ENCODE measurements at regions not wholly inside any gene's neighbourhood (a gene's known extent, or its start where the extent isn't known, plus 50 kb on each side); places are given as distances from the start of the nearest gene placed in this dataset.

DNA sequence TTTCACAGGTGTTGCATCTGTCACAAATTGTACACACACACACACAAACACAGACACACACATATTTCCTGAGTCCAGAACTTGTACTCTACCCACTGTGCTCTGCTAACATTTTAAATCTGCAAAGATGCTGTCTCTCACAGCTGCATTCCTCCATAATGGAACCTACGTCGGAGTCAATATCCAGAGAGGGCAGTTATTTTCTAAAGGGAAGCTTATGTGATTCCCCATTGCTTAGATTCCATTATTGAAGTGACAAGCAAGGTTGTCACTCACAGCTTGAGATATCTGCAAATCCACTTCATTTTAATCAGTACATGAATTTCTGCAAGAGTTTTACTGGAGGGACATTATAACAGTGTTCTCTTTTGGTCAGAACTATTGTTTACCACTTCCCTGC lies 992.4 kb downstream of the NSUN3 start:
- Histone ChIP-seq H3K4me2 (ENCODE audit: low read length) (no peak overlapping the region), H3F3A (ENCODE audit: insufficient read depth, low read length, poor library complexity, severe bottlenecking) (no peaks in the 10 kb centered on the region), H2AFZ (ENCODE audit: low read depth, low read length) (no peak overlapping the region), H4K20me1 (ENCODE audit: insufficient read depth) (no peaks in the 10 kb centered on the region), H3K9me2 (ENCODE audit: insufficient read depth, low read length) (no peaks in the 10 kb centered on the region), H3K27ac (ENCODE audit: low read length) (no peak overlapping the region), H3K4me3 (ENCODE audit: low read length) (no peak overlapping the region), H3K9ac (ENCODE audit: low read length) (no peak overlapping the region), H3K9me3 (ENCODE audit: low read length) (no peaks in the 10 kb centered on the region), H3K27me3 (ENCODE audit: insufficient read depth, low read depth, low read length) (no peaks in the 10 kb centered on the region), H3K79me2 (replicated peaks; ENCODE audit: insufficient read depth, low read length) (no peaks in the 10 kb centered on the region), H3K36me3 (ENCODE audit: insufficient read depth, low read length) (no peaks in the 10 kb centered on the region)
- TF ChIP-seq EZH2 (IDR thresholded peaks at IDR 0.05; ENCODE audit: borderline replicate concordance, insufficient read depth, low read length, poor library complexity, severe bottlenecking) (no peak), SMC3 (conservative IDR thresholded peaks at IDR 0.05; ENCODE audit: poor library complexity) (no peak), MXI1 (conservative IDR thresholded peaks at IDR 0.05; ENCODE audit: poor library complexity, severe bottlenecking) (no peak), EP300 (conservative IDR thresholded peaks at IDR 0.05; ENCODE audit: poor library complexity, severe bottlenecking) (peak; percentile 71), RAD21 (conservative IDR thresholded peaks at IDR 0.05) (no peak), POLR2AphosphoS5 (IDR thresholded peaks at IDR 0.05) (peak; percentile 72), TAF1 (IDR thresholded peaks at IDR 0.05; ENCODE audit: low read depth) (no peak)
- TF ChIP-seq, protein P1, sequence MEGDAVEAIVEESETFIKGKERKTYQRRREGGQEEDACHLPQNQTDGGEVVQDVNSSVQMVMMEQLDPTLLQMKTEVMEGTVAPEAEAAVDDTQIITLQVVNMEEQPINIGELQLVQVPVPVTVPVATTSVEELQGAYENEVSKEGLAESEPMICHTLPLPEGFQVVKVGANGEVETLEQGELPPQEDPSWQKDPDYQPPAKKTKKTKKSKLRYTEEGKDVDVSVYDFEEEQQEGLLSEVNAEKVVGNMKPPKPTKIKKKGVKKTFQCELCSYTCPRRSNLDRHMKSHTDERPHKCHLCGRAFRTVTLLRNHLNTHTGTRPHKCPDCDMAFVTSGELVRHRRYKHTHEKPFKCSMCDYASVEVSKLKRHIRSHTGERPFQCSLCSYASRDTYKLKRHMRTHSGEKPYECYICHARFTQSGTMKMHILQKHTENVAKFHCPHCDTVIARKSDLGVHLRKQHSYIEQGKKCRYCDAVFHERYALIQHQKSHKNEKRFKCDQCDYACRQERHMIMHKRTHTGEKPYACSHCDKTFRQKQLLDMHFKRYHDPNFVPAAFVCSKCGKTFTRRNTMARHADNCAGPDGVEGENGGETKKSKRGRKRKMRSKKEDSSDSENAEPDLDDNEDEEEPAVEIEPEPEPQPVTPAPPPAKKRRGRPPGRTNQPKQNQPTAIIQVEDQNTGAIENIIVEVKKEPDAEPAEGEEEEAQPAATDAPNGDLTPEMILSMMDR (IDR thresholded peaks at IDR 0.05; ENCODE audit: poor library complexity, severe bottlenecking): no peak
- TF ChIP-seq, protein P2, sequence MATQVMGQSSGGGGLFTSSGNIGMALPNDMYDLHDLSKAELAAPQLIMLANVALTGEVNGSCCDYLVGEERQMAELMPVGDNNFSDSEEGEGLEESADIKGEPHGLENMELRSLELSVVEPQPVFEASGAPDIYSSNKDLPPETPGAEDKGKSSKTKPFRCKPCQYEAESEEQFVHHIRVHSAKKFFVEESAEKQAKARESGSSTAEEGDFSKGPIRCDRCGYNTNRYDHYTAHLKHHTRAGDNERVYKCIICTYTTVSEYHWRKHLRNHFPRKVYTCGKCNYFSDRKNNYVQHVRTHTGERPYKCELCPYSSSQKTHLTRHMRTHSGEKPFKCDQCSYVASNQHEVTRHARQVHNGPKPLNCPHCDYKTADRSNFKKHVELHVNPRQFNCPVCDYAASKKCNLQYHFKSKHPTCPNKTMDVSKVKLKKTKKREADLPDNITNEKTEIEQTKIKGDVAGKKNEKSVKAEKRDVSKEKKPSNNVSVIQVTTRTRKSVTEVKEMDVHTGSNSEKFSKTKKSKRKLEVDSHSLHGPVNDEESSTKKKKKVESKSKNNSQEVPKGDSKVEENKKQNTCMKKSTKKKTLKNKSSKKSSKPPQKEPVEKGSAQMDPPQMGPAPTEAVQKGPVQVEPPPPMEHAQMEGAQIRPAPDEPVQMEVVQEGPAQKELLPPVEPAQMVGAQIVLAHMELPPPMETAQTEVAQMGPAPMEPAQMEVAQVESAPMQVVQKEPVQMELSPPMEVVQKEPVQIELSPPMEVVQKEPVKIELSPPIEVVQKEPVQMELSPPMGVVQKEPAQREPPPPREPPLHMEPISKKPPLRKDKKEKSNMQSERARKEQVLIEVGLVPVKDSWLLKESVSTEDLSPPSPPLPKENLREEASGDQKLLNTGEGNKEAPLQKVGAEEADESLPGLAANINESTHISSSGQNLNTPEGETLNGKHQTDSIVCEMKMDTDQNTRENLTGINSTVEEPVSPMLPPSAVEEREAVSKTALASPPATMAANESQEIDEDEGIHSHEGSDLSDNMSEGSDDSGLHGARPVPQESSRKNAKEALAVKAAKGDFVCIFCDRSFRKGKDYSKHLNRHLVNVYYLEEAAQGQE (IDR thresholded peaks at IDR 0.05; ENCODE audit: borderline replicate concordance): peak; percentile 51

DNA sequence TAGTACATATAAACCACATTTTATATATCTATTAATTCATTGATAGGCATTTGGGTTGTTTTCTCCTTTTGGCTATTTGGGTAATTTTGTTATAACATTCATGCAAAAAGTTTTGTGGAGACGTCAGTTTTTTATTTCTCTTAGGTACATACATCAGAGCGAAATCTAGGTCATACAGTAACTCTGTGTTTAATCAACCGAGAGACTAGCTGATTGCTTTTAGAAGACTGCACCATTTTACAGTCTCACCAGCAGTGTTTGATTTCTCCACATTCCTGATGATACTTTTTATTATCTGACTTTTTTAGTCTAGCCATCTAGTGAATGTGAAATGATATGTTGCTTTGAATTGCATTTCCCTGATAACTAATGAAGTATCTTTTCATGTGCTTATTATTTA lies 1019.3 kb downstream of the NSUN3 start:
- Histone ChIP-seq H2AFZ (ENCODE audit: low read depth, low read length) (no peak overlapping the region), H3K4me2 (ENCODE audit: low read length) (no peak overlapping the region), H3K36me3 (ENCODE audit: insufficient read depth, low read length) (no peaks in the 10 kb centered on the region), H3K9me2 (ENCODE audit: insufficient read depth, low read length) (no peaks in the 10 kb centered on the region), H3F3A (ENCODE audit: insufficient read depth, low read length, poor library complexity, severe bottlenecking) (no peaks in the 10 kb centered on the region), H4K20me1 (ENCODE audit: insufficient read depth) (no peaks in the 10 kb centered on the region), H3K27me3 (ENCODE audit: insufficient read depth, low read depth, low read length) (no peaks in the 10 kb centered on the region), H3K27ac (ENCODE audit: low read length) (no peak overlapping the region), H3K4me3 (ENCODE audit: low read length) (no peak overlapping the region), H3K79me2 (replicated peaks; ENCODE audit: insufficient read depth, low read length) (no peaks in the 10 kb centered on the region), H3K9ac (ENCODE audit: low read length) (no peak overlapping the region), H3K9me3 (ENCODE audit: low read length) (no peaks in the 10 kb centered on the region)
- TF ChIP-seq RAD21 (conservative IDR thresholded peaks at IDR 0.05) (no peak), SMC3 (conservative IDR thresholded peaks at IDR 0.05; ENCODE audit: poor library complexity) (no peak), EP300 (conservative IDR thresholded peaks at IDR 0.05; ENCODE audit: poor library complexity, severe bottlenecking) (no peak), MXI1 (conservative IDR thresholded peaks at IDR 0.05; ENCODE audit: poor library complexity, severe bottlenecking) (no peak), POLR2AphosphoS5 (IDR thresholded peaks at IDR 0.05) (no peak), EZH2 (IDR thresholded peaks at IDR 0.05; ENCODE audit: borderline replicate concordance, insufficient read depth, low read length, poor library complexity, severe bottlenecking) (no peak), TAF1 (IDR thresholded peaks at IDR 0.05; ENCODE audit: low read depth) (no peak)
- TF ChIP-seq, protein P1 (IDR thresholded peaks at IDR 0.05; ENCODE audit: poor library complexity, severe bottlenecking): no peak
- TF ChIP-seq, protein P2 (IDR thresholded peaks at IDR 0.05; ENCODE audit: borderline replicate concordance): no peak
